Bronchial epithelial cell (primary cell): ENCODE measurements at regions not wholly inside any gene's neighbourhood (a gene's known extent, or its start where the extent isn't known, plus 50 kb on each side); places are given as distances from the start of the nearest gene placed in this dataset.

Source experiments
- DNase-seq: peaks from one replicate; pipeline ENCODE4 v3.0.0-alpha.2; 2010; ENCODE audit warnings: low read depth
- FAIRE-seq: peaks from 2 replicates; lab custom pipeline; 2011; peaks lifted over from hg19 to GRCh38; lab: Jason Lieb, UNC
- H3K27me3 ChIP-seq: 2 replicates; pipeline ENCODE4 v1.5.1; 2011; ENCODE audit warnings: low read length; ENCODE audit not compliant: control insufficient read depth, insufficient read depth
- H3K36me3 ChIP-seq: 2 replicates; pipeline ENCODE4 v1.5.1; 2011; ENCODE audit warnings: low read length; ENCODE audit not compliant: control insufficient read depth, insufficient read depth
- H3K4me3 ChIP-seq: 2 replicates; pipeline ENCODE4 v1.5.1; 2011; ENCODE audit warnings: mild to moderate bottlenecking, low read depth, low read length, control low read depth
- TF ChIP-seq, protein P1 (sequence below): IDR thresholded peaks from 2 replicates; pipeline ENCODE4 v1.5.1; 2011; ENCODE audit warnings: mild to moderate bottlenecking, moderate library complexity, low read length, control low read depth, inconsistent platforms; ENCODE audit not compliant: insufficient read depth, severe bottlenecking

DNA sequence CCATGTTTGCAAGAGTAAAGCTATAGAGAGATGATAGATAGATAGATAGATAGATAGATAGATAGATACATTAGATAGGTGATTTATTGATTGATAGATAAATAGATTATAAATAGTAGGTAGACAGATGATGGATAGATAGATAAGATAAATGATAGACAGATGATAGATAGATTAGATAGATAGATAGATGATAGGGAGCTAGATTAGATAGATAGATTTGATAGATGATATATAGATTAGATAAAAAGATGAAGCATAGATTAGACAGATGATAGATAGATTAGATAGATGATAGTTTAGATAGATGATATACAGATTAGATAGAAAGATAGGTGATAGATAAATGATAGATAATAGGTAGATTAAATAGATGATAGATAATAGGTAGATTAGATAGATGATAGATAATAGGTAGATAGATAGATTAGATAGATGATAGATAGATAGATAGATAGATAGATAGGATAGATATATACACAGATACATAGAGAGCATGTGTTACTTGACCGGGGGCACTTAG, 243.3 kb upstream of the FOXK1 start:
- H3K4me3 ChIP-seq, result no peak overlapping the region
- FAIRE-seq (no peak), DNase-seq (no peak)
- H3K27me3 ChIP-seq, result no peaks in the 10 kb centered on the region
- no peaks in the 10 kb centered on the region for H3K36me3 ChIP-seq
- TF ChIP-seq, protein P1, sequence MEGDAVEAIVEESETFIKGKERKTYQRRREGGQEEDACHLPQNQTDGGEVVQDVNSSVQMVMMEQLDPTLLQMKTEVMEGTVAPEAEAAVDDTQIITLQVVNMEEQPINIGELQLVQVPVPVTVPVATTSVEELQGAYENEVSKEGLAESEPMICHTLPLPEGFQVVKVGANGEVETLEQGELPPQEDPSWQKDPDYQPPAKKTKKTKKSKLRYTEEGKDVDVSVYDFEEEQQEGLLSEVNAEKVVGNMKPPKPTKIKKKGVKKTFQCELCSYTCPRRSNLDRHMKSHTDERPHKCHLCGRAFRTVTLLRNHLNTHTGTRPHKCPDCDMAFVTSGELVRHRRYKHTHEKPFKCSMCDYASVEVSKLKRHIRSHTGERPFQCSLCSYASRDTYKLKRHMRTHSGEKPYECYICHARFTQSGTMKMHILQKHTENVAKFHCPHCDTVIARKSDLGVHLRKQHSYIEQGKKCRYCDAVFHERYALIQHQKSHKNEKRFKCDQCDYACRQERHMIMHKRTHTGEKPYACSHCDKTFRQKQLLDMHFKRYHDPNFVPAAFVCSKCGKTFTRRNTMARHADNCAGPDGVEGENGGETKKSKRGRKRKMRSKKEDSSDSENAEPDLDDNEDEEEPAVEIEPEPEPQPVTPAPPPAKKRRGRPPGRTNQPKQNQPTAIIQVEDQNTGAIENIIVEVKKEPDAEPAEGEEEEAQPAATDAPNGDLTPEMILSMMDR, result no peak

DNA sequence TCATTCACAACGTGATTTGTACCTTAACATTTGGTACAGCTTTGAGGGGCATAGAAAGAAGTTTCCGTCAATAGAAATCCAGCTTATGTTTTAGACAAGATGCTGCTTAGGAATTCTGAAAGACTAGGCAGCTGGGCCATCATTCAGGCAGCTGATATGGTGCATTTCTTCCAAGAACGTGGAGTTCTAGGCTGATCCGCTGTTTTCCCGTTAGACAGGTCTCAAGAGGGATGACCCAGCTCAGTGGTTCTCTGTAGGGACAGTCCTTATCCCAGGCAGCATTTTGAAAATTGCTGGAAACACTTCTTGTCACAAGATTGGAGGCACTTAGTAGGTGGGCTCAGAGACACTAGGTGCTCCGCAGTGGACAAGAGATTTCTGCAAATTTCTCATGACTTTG, 242.7 kb upstream of the FOXK1 start:
- Histone ChIP-seq H3K27me3 (no peaks in the 10 kb centered on the region), H3K36me3 (no peaks in the 10 kb centered on the region), H3K4me3 (no peak overlapping the region)
- TF ChIP-seq, protein P1, result no peak
- DNase-seq (no peak), FAIRE-seq (no peak)

DNA sequence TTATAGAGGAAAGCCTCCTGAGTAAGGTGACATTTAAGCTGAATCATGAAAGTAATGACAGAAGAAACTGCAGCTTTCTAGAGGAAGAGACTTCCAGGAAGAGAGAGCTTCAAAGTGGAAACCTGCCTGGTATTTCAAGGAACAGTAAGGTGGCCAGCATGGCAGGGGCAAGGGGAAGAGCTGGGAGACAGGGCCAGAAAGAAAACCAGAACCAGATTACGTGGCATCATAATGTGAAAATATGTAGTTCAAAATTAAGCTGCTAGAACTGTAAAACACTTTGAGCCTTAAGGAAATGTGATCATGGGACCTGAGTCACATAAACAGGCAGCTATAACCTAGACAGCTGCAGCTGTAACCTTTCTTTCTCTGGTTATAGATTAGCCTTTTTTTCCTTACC, 238.0 kb upstream of the FOXK1 start:
- H3K36me3 ChIP-seq, result no peaks in the 10 kb centered on the region
- no peak overlapping the region for H3K4me3 ChIP-seq

DNA sequence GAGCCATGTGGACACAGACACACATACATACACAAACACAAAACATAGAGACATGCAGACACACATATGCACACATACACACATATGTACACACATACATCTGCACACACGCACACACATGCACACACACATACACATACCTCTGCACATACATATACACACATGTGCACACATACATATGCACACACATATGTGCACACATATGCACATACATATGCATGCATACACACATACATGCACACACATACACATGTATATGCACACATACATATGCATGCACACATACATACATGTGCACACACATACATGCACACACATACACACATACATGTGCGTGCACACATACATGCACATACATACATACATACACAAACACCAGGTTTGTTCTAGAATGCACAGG, 236.3 kb upstream of the FOXK1 start:
- TF ChIP-seq, protein P1, result no peak
- no peaks in the 10 kb centered on the region for H3K27me3 ChIP-seq
- no peaks in the 10 kb centered on the region for H3K36me3 ChIP-seq
- no peak for DNase-seq
- no peak for FAIRE-seq
- H3K4me3 ChIP-seq, result no peak overlapping the region

More for the DNA sequence above, 238.0 kb upstream of the FOXK1 start:
- FAIRE-seq, result no peak
- TF ChIP-seq, protein P1, result no peak
- no peak for DNase-seq
- H3K27me3 ChIP-seq, result no peaks in the 10 kb centered on the region

DNA sequence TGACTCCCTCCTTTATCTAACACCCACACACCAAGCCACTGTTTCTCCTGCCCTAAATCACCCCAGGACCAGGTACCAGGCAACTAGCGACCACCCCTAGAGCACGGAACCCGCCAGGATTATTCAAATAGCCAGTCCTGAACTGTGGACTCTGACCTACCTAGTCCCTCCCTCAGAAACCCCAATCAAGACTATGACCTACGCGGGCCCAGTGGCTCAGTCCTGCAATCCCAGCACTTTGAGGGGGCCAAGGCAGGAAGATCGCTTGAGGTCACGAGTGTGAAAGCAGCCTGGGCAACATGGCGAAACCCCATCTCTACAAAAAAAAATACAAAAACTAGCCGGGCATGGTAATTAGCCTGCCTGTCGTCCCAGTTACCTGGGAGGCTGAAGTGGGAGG, 232.8 kb upstream of the FOXK1 start:
- TF ChIP-seq, protein P1, result no peak
- no peaks in the 10 kb centered on the region for H3K36me3 ChIP-seq
- no peak overlapping the region for H3K4me3 ChIP-seq
- H3K27me3 ChIP-seq, result no peaks in the 10 kb centered on the region
- DNase-seq, result no peak
- no peak for FAIRE-seq

DNA sequence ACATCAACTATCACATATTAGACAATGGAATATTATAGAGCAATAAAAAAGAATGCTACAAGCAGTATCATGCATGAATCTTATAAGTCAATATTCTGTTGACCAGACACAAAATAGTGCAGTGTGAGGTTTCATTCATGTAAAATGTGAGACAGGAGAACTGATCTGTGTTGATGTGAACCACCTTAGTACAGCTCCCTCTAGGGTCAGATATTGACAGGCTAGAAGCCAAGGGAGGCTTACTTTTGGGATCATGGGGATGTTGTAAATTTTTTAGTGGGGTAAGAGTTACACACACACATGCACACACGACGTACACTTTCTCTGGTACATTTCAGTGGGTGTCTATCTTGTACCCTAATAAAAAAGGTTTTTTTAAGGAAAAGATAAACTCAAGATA, 231.6 kb upstream of the FOXK1 start:
- Histone ChIP-seq H3K27me3 (no peaks in the 10 kb centered on the region), H3K4me3 (no peak overlapping the region), H3K36me3 (no peaks in the 10 kb centered on the region)
- TF ChIP-seq, protein P1, result no peak
- DNase-seq (no peak), FAIRE-seq (no peak)
